ENCODE measurements at regions not wholly inside any gene's neighbourhood (a gene's known extent, or its start where the extent isn't known, plus 50 kb on each side); places are given as distances from the start of the nearest gene placed in this dataset.
"Not testable (repeated sequence)": the region's sequence is repeated elsewhere in the genome, so short reads cannot be mapped to it uniquely, and the experiment has no call there.

- Histone ChIP-seq H3K4me2 (no peak overlapping the region), H4K20me1 (no peaks in the 10 kb centered on the region), H3K27me3 (no peaks in the 10 kb centered on the region), H3K27ac (no peak overlapping the region), H3K9ac (no peak overlapping the region), H3K36me3 (no peaks in the 10 kb centered on the region), H3K4me1 (no peaks in the 10 kb centered on the region), H3K9me3 (replicated peaks in 1 of 11) (peaks cover 0 to 7% (median 0%) of the 10 kb centered on the region in 11 experiments; a peak in 5 of 22 replicates), H3K4me3 (no peak overlapping the region)
- no peak for TF ChIP-seq Cebpa-rat (IDR thresholded peaks at IDR 0.05)
Observed at GRCh38 chr19:56918682-56919307, 78.3 kb upstream of the PEG3 start.

GRCh38 chr19:56919308-56919995 lies 78.9 kb upstream of the PEG3 start:
- no peak for TF ChIP-seq Cebpa-rat (IDR thresholded peaks at IDR 0.05)
- Histone ChIP-seq H3K27ac (no peak overlapping the region), H3K9ac (no peak overlapping the region), H3K4me1 (no peaks in the 10 kb centered on the region), H3K27me3 (no peaks in the 10 kb centered on the region), H3K9me3 (replicated peaks in 1 of 11) (peaks cover 0 to 7% (median 0%) of the 10 kb centered on the region in 11 experiments; a peak in 4 of 22 replicates), H3K36me3 (no peaks in the 10 kb centered on the region), H3K4me3 (no peak overlapping the region), H3K4me2 (no peak overlapping the region), H4K20me1 (no peaks in the 10 kb centered on the region)

- H3K27me3 ChIP-seq, H3K4me2 ChIP-seq, H3K27ac ChIP-seq, H4K20me1 ChIP-seq, H3K4me3 ChIP-seq, H3K9ac ChIP-seq, H3K4me1 ChIP-seq, H3K36me3 ChIP-seq: not testable (repeated sequence)
- H3K9me3 ChIP-seq (replicated peaks in 1 of 11): peaks cover 0 to 22% (median 8%) of the 10 kb centered on the region in 11 experiments; a peak in 12 of 22 replicates
Observed at GRCh38 chr19:56926094-56926493, 85.6 kb upstream of the PEG3 start.

DNA sequence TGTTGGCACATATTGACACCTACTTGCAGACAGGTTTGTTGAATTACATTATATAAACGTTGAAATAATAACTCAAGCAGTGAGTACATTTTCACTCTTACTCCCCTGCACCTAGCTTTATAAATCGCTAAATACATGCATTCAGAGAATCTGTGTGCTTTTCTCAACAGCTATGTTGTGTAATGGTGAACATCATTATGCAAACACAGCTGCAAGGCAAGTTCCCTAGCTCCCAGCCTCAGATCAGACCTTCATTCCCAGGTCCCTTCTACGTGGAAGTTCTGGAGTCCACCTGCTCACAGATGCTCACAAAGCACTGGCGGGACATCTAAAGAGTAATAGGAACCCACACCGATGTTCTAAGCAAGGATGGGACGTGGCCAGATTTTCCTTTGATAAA lies 86.8 kb upstream of the PEG3 start:
- no peak overlapping the region for H3K27ac ChIP-seq
- no peak overlapping the region for H3K9ac ChIP-seq
- H3K36me3 ChIP-seq: no peaks in the 10 kb centered on the region
- H3K9me3 ChIP-seq (replicated peaks in 1 of 11): peaks cover 0 to 20% (median 8%) of the 10 kb centered on the region in 11 experiments; a peak in 12 of 22 replicates
- no peaks in the 10 kb centered on the region for H3K4me1 ChIP-seq
- no peak overlapping the region for H3K4me3 ChIP-seq
- H3K4me2 ChIP-seq: no peak overlapping the region
- no peaks in the 10 kb centered on the region for H3K27me3 ChIP-seq
- TF ChIP-seq Cebpa-rat (IDR thresholded peaks at IDR 0.05): no peak
- H4K20me1 ChIP-seq: no peaks in the 10 kb centered on the region

- no peaks in the 10 kb centered on the region for H3K36me3 ChIP-seq
- peaks cover 0 to 20% (median 8%) of the 10 kb centered on the region in 11 experiments; a peak in 12 of 22 replicates for H3K9me3 ChIP-seq (replicated peaks in 1 of 11)
- no peak overlapping the region for H3K4me3 ChIP-seq
Observed at GRCh38 chr19:56927791-56928207, 87.3 kb upstream of the PEG3 start.

GRCh38 chr19:56930647-56931535 lies 90.4 kb upstream of the PEG3 start:
- Histone ChIP-seq H3K4me1 (no peaks in the 10 kb centered on the region), H3K4me3 (no peak overlapping the region), H3K27me3 (no peaks in the 10 kb centered on the region), H3K36me3 (no peaks in the 10 kb centered on the region), H3K9ac (no peak overlapping the region), H4K20me1 (no peaks in the 10 kb centered on the region), H3K27ac (no peak overlapping the region), H3K4me2 (no peak overlapping the region), H3K9me3 (replicated peaks in 1 of 11) (peaks cover 0 to 20% (median 8%) of the 10 kb centered on the region in 11 experiments; a peak in 12 of 22 replicates)
- TF ChIP-seq Cebpa-rat (IDR thresholded peaks at IDR 0.05): no peak

More at GRCh38 chr19:56927791-56928207, 87.3 kb upstream of the PEG3 start:
- H3K4me1 ChIP-seq: no peaks in the 10 kb centered on the region
- H4K20me1 ChIP-seq: no peaks in the 10 kb centered on the region
- H3K9ac ChIP-seq: no peak overlapping the region
- no peak overlapping the region for H3K4me2 ChIP-seq
- no peak overlapping the region for H3K27ac ChIP-seq
- H3K27me3 ChIP-seq: no peaks in the 10 kb centered on the region
- TF ChIP-seq Cebpa-rat (IDR thresholded peaks at IDR 0.05): no peak

- Histone ChIP-seq H3K4me3 (no peak overlapping the region), H3K27me3 (no peaks in the 10 kb centered on the region), H4K20me1 (no peaks in the 10 kb centered on the region), H3K4me2 (no peak overlapping the region), H3K4me1 (peaks cover 0 to 6% (median 0%) of the 10 kb centered on the region in 10 experiments; a peak in 1 of 20 replicates), H3K27ac (no peak overlapping the region), H3K9me3 (replicated peaks in 1 of 11) (peaks cover 0 to 19% (median 8%) of the 10 kb centered on the region in 11 experiments; a peak in 12 of 22 replicates), H3K36me3 (no peaks in the 10 kb centered on the region), H3K9ac (no peak overlapping the region)
- TF ChIP-seq Cebpa-rat (IDR thresholded peaks at IDR 0.05): no peak
Observed at GRCh38 chr19:56933014-56933705, 92.6 kb upstream of the PEG3 start.

DNA sequence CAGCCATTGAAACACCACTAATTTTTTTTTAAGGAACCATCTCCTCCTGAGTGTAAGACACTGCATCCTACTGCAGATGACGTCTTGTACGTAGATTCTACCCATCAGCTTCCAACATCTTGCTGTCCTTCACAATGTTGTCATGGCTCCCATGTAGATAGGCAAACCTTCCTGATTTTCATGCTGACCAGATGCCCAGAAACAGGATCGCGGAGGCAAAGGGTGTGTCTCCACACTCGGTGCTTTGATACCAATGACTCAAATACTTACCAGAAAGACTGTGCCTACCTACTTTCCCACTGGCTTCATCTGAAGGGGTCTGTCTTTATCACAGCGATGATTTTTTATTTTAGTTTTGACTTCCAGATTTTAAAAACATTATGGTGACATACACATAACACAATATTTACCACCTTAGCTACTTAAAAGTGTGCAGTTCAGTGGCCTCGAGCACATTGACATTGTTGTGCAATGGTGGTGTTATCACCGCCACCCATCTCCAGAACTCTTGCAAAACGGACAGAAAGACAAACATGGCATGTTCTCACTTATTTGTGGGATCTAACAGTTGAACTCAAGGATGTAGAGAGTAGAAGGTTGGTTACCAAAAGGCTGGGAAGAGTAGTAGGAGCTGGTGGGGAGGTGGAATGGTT lies 94.0 kb upstream of the PEG3 start:
- no peaks in the 10 kb centered on the region for H3K27me3 ChIP-seq
- no peak overlapping the region for H3K9ac ChIP-seq
- H3K4me3 ChIP-seq: no peak overlapping the region
- no peak overlapping the region for H3K27ac ChIP-seq
- H3K9me3 ChIP-seq (replicated peaks in 1 of 11): peaks cover 0 to 6% (median 2%) of the 10 kb centered on the region in 11 experiments; a peak in 6 of 22 replicates
- no peaks in the 10 kb centered on the region for H3K36me3 ChIP-seq
- peaks cover 0 to 6% (median 0%) of the 10 kb centered on the region in 10 experiments; a peak in 1 of 20 replicates for H3K4me1 ChIP-seq
- no peak for TF ChIP-seq Cebpa-rat (IDR thresholded peaks at IDR 0.05)
- no peaks in the 10 kb centered on the region for H4K20me1 ChIP-seq
- H3K4me2 ChIP-seq: no peak overlapping the region

All from BLaER1 treated with 17β-estradiol and CSF1 and Interleukin-3, amounts not matched to agents 10 nM and 100 nM (cell line).